Hepatocyte (in vitro differentiated cells): ENCODE measurements at regions not wholly inside any gene's neighbourhood (a gene's known extent, or its start where the extent isn't known, plus 50 kb on each side); places are given as distances from the start of the nearest gene placed in this dataset.
"Not testable (repeated sequence)": the region's sequence is repeated elsewhere in the genome, so short reads cannot be mapped to it uniquely, and the experiment has no call there.

Experiments used
- DNase-seq: peaks from one replicate; pipeline ENCODE4 v3.0.0-alpha.2; 2016; ENCODE audit warnings: low spot score
- H2AFZ ChIP-seq: fragments of 200-600 bp; sonication (generic); 2 replicates; pipeline ENCODE4 v1.6.0; 2016; ENCODE audit warnings: antibody characterized with exemption, mild to moderate bottlenecking
- H3K27ac ChIP-seq: fragments of 200-600 bp; sonication (generic); 2 replicates; pipeline ENCODE4 v1.5.1; 2016; ENCODE audit warnings: mild to moderate bottlenecking
- H3K27me3 ChIP-seq: fragments of 200-600 bp; sonication (generic); 2 replicates; pipeline ENCODE4 v1.6.1; 2016
- H3K36me3 ChIP-seq: fragments of 200-600 bp; sonication (generic); replicated peaks from 2 replicates; pipeline ENCODE4 v1.5.1; 2016; ENCODE audit warnings: low read depth; ENCODE audit not compliant: insufficient read depth
- H3K4me1 ChIP-seq: fragments of 200-600 bp; sonication (generic); 2 replicates; pipeline ENCODE4 v1.5.1; 2016; ENCODE audit warnings: mild to moderate bottlenecking, moderate library complexity; ENCODE audit not compliant: insufficient read depth
- H3K4me2 ChIP-seq: fragments of 200-600 bp; sonication (generic); 2 replicates; pipeline ENCODE4 v1.6.0; 2016
- H3K4me3 ChIP-seq: fragments of 200-600 bp; sonication (generic); 2 replicates; pipeline ENCODE4 v1.5.1; 2016; ENCODE audit warnings: mild to moderate bottlenecking
- H3K79me2 ChIP-seq: fragments of 200-600 bp; sonication (generic); 2 replicates; pipeline ENCODE4 v1.6.0; 2017; ENCODE audit warnings: mild to moderate bottlenecking
- H3K9me2 ChIP-seq: fragments of 200-600 bp; sonication (generic); replicated peaks from 2 replicates; pipeline ENCODE4 v1.6.0; 2017; ENCODE audit warnings: mild to moderate bottlenecking; ENCODE audit not compliant: insufficient read depth
- H3K9me3 ChIP-seq: fragments of 200-600 bp; sonication (generic); 2 replicates; pipeline ENCODE4 v1.5.1; 2016; ENCODE audit warnings: low read depth, mild to moderate bottlenecking
- H4K20me1 ChIP-seq: fragments of 200-600 bp; sonication (generic); 2 replicates; pipeline ENCODE4 v1.6.0; 2016; ENCODE audit warnings: mild to moderate bottlenecking; ENCODE audit not compliant: insufficient read depth, poor library complexity, severe bottlenecking
- EZH2 ChIP-seq: fragments of 200-600 bp; sonication (generic); IDR thresholded peaks from 2 replicates; pipeline ENCODE4 v1.6.1; 2016; ENCODE audit warnings: antibody characterized with exemption, mild to moderate bottlenecking, borderline replicate concordance
- EZH2phosphoT487 ChIP-seq: fragments of 200-600 bp; sonication (generic); IDR thresholded peaks from one replicate; pipeline ENCODE4 v1.6.1; 2018; ENCODE audit warnings: antibody characterized with exemption, mild to moderate bottlenecking, low read depth, moderate library complexity; ENCODE audit not compliant: unreplicated experiment, severe bottlenecking
- WGBS: methylation state at CpG from one replicate; pipeline ENCODE4 v1.1.6; 2016; ENCODE audit warnings: low lambda C conversion rate; ENCODE audit errors: missing lambda C conversion rate; 5-methylcytosine and 5-hydroxymethylcytosine counted together
- TF ChIP-seq, protein P1 (sequence below): fragments of 200-600 bp; sonication (generic); IDR thresholded peaks from 2 replicates; pipeline ENCODE4 v1.5.1; 2016; ENCODE audit warnings: antibody characterized with exemption, mild to moderate bottlenecking; ENCODE audit not compliant: poor library complexity

DNA sequence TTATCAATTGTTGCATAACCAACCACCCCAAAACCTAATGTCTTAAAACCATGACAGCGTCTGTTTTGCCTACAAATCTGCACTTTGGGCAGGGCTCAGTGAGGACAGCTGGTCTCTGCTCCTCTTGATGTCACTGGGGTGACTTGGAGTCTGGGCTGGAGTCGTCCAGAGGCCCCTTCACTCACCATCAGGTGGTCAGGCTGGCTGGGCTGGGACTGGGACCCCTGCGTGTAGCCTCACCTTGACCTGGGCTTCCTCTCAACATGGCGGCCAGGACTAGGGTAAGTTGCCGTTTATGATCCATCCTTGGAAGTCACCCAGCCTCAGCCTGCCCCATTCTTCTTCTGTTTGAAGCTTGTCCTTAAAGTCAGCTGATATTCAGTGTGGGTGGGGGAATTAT is 116.8 kb upstream of the NKX1-1 start:
- no peak for TF ChIP-seq EZH2
- TF ChIP-seq, protein P1, sequence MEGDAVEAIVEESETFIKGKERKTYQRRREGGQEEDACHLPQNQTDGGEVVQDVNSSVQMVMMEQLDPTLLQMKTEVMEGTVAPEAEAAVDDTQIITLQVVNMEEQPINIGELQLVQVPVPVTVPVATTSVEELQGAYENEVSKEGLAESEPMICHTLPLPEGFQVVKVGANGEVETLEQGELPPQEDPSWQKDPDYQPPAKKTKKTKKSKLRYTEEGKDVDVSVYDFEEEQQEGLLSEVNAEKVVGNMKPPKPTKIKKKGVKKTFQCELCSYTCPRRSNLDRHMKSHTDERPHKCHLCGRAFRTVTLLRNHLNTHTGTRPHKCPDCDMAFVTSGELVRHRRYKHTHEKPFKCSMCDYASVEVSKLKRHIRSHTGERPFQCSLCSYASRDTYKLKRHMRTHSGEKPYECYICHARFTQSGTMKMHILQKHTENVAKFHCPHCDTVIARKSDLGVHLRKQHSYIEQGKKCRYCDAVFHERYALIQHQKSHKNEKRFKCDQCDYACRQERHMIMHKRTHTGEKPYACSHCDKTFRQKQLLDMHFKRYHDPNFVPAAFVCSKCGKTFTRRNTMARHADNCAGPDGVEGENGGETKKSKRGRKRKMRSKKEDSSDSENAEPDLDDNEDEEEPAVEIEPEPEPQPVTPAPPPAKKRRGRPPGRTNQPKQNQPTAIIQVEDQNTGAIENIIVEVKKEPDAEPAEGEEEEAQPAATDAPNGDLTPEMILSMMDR: no peak
- no peak for TF ChIP-seq EZH2phosphoT487
- Histone ChIP-seq H3K27ac (no peak overlapping the region), H2AFZ (no peak overlapping the region), H3K9me2 (no peaks in the 10 kb centered on the region), H3K27me3 (peaks cover 22% of the 10 kb centered on the region), H3K4me2 (no peak overlapping the region), H3K9me3 (no peaks in the 10 kb centered on the region), H4K20me1 (no peaks in the 10 kb centered on the region), H3K79me2 (no peaks in the 10 kb centered on the region), H3K4me3 (no peak overlapping the region), H3K36me3 (no peaks in the 10 kb centered on the region), H3K4me1 (no peaks in the 10 kb centered on the region)
- no peak for DNase-seq
- 85% methylated on average over 5 of the region's 5 CpGs for WGBS

DNA sequence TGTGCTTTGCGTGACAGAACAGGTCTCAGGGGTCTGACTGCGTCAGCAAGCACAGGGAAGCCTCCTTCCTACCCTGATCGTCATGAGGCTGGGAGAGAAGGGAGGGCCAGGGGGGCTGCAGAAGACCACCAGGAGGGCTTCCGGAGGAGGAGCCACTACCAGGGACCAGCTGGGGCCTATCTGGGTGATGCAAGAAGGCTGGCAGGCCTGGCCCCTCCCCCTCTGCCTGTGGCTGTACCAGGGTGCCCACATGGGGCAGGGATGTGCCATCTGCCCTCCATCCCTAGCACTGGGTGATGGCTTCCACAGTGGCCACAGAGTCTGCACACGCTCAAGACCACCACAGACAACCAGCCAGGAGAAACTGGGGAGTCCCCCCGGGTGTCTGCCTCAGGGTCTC is 116.4 kb upstream of the NKX1-1 start:
- no peaks in the 10 kb centered on the region for H4K20me1 ChIP-seq
- peaks cover 18% of the 10 kb centered on the region for H3K27me3 ChIP-seq

DNA sequence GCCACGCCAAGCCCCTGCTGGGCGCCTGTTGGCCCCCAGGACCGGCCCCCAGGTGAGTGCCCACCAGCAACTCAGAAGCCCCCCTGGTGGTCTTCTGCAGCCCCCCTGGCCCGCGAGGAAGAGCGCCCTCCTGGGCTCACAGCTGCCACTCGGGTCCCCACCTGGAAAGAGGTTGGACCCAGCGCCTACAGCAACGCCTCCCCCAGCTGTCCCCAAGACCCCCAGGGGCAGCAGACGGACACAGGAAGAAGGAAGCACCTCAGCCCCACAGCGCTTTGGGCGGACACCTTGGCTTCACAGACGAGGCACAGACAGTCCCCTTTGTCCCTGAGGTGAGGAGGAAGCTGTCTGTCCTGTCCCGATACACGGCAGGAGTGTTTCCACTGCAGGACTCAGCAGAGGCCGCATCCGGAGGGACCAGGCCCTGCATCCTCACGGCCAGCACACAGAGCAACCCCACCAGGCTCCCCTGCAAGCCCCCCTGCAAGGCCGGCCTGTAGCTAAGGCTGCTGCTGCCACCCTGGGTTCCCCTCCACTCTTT is 115.6 kb upstream of the NKX1-1 start:
- Histone ChIP-seq H3K27me3 (peaks cover 11% of the 10 kb centered on the region), H4K20me1 (no peaks in the 10 kb centered on the region), H3K4me1 (no peaks in the 10 kb centered on the region), H3K9me2 (no peaks in the 10 kb centered on the region), H2AFZ (no peak overlapping the region), H3K27ac (no peak overlapping the region), H3K36me3 (no peaks in the 10 kb centered on the region), H3K4me3 (no peak overlapping the region), H3K4me2 (no peak overlapping the region), H3K79me2 (no peaks in the 10 kb centered on the region), H3K9me3 (no peaks in the 10 kb centered on the region)
- 85% methylated on average over 18 of the region's 19 CpGs for WGBS
- no peak for TF ChIP-seq EZH2phosphoT487
- TF ChIP-seq, protein P1: no peak
- TF ChIP-seq EZH2: no peak
- DNase-seq: no peak

More for the DNA sequence above, 116.4 kb upstream of the NKX1-1 start:
- no peak overlapping the region for H3K4me2 ChIP-seq
- H3K36me3 ChIP-seq: no peaks in the 10 kb centered on the region
- no peak overlapping the region for H3K27ac ChIP-seq
- TF ChIP-seq EZH2: no peak
- no peak for TF ChIP-seq EZH2phosphoT487
- TF ChIP-seq, protein P1: no peak
- H3K4me3 ChIP-seq: no peak overlapping the region
- WGBS: 95% methylated on average over 6 of the region's 6 CpGs
- H3K9me2 ChIP-seq: no peaks in the 10 kb centered on the region
- no peak for DNase-seq
- no peaks in the 10 kb centered on the region for H3K9me3 ChIP-seq
- H2AFZ ChIP-seq: no peak overlapping the region
- H3K4me1 ChIP-seq: no peaks in the 10 kb centered on the region
- H3K79me2 ChIP-seq: no peaks in the 10 kb centered on the region

DNA sequence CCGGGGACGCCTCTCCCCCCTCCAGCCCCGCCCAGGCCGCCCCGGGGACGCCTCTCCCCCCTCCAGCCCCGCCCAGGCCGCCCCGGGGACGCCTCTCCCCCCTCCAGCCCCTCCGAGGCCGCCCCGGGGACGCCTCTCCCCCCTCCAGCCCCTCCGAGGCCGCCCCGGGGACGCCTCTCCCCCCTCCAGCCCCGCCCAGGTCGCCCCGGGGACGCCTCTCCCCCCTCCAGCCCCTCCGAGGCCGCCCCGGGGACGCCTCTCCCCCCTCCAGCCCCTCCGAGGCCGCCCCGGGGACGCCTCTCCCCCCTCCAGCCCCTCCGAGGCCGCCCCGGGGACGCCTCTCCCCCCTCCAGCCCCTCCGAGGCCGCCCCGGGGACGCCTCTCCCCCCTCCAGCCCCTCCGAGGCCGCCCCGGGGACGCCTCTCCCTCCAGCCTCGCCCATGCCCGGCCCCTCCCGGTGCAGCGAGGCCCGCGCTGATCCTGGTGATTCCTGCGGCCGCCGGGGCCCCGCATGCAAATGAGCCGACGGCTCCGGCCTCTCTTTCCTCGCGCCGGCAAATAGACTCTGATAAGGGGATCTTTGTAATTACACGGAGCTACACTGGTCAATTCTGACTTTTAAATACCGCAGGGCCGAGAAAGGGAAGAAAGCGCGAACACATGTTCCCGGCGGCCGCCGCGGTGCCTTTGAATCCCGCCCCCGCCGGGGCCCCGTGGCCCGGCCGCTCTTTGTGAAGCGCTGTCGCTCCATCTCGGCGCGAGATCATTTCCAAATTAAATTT is 114.7 kb upstream of the NKX1-1 start:
- H3K4me3 ChIP-seq: not testable (repeated sequence)

More for the DNA sequence above, 114.7 kb upstream of the NKX1-1 start:
- peak overlapping the region; percentile 86 for H3K4me2 ChIP-seq
- not testable (repeated sequence) for H3K27me3 ChIP-seq, H3K4me1 ChIP-seq, H3K27ac ChIP-seq, H3K36me3 ChIP-seq, H4K20me1 ChIP-seq, H3K9me3 ChIP-seq, H3K79me2 ChIP-seq, H3K9me2 ChIP-seq
- peak overlapping the region; percentile 80 for H2AFZ ChIP-seq
- 2% methylated on average over 29 of the region's 79 CpGs for WGBS
- peak; percentile 67 for DNase-seq
